HEK293T (cell line): ENCODE measurements at regions not wholly inside any gene's neighbourhood (a gene's known extent, or its start where the extent isn't known, plus 50 kb on each side); places are given as distances from the start of the nearest gene placed in this dataset.

ENCODE experiments used
- ARNT ChIP-seq: fragments of 450-650 bp; IDR thresholded peaks from 2 replicates; pipeline ENCODE4 v1.6.1; 2017; ENCODE audit warnings: mild to moderate bottlenecking
- BHLHE40 ChIP-seq: fragments of 450-650 bp; IDR thresholded peaks from 2 replicates; pipeline ENCODE4 v1.6.1; 2016; ENCODE audit warnings: mild to moderate bottlenecking, moderate library complexity, borderline replicate concordance
- CTBP1 ChIP-seq: fragments of 450-650 bp; IDR thresholded peaks from 2 replicates; pipeline ENCODE4 v1.6.1; 2016; ENCODE audit warnings: borderline replicate concordance
- ELF4 ChIP-seq: fragments of 450-650 bp; IDR thresholded peaks from 2 replicates; pipeline ENCODE4 v1.6.1; 2017; ENCODE audit warnings: antibody characterized with exemption
- FOXA1 ChIP-seq: fragments of 450-650 bp; IDR thresholded peaks from 2 replicates; pipeline ENCODE4 v1.6.1; 2016; ENCODE audit warnings: mild to moderate bottlenecking
- FOXK2 ChIP-seq: fragments of 450-650 bp; IDR thresholded peaks from 2 replicates; pipeline ENCODE4 v1.6.1; 2016; ENCODE audit warnings: mild to moderate bottlenecking
- FOXM1 ChIP-seq: fragments of 450-650 bp; IDR thresholded peaks from 2 replicates; pipeline ENCODE4 v1.6.1; 2017; ENCODE audit warnings: mild to moderate bottlenecking, borderline replicate concordance
- HDGF ChIP-seq: fragments of 450-650 bp; IDR thresholded peaks from 2 replicates; pipeline ENCODE4 v1.6.1; 2017; ENCODE audit warnings: antibody characterized with exemption, borderline replicate concordance
- L3MBTL2 ChIP-seq: fragments of 450-650 bp; conservative IDR thresholded peaks from 2 replicates; pipeline ENCODE4 v1.6.1; 2016; ENCODE audit warnings: mild to moderate bottlenecking
- LEF1 ChIP-seq: fragments of 450-650 bp; IDR thresholded peaks from 2 replicates; pipeline ENCODE4 v1.6.1; 2017; ENCODE audit warnings: mild to moderate bottlenecking, borderline replicate concordance
- NFRKB ChIP-seq: fragments of 450-650 bp; IDR thresholded peaks from 2 replicates; pipeline ENCODE4 v1.6.1; 2016; ENCODE audit warnings: mild to moderate bottlenecking, moderate library complexity
- SP1 ChIP-seq: fragments of 450-650 bp; IDR thresholded peaks from 2 replicates; pipeline ENCODE4 v1.6.1; 2017
- SUZ12 ChIP-seq: fragments of 450-650 bp; IDR thresholded peaks from 2 replicates; pipeline ENCODE4 v1.6.1; 2016; ENCODE audit warnings: mild to moderate bottlenecking
- ZNF384 ChIP-seq: fragments of 450-650 bp; IDR thresholded peaks from 2 replicates; pipeline ENCODE4 v1.6.1; 2016

- TF ChIP-seq FOXA1 (no peak), ELF4 (no peak), FOXM1 (no peak), FOXK2 (no peak), HDGF (no peak), SP1 (no peak), ARNT (no peak), CTBP1 (no peak), L3MBTL2 (no peak), ZNF384 (no peak), NFRKB (no peak), BHLHE40 (no peak), SUZ12 (no peak), LEF1 (no peak)
Measured at GRCh38 chr5:36458746-36459145, 147.7 kb upstream of the SLC1A3 start.
